ENCODE measurements at regions not wholly inside any gene's neighbourhood (a gene's known extent, or its start where the extent isn't known, plus 50 kb on each side); places are given as distances from the start of the nearest gene placed in this dataset.
"Not testable (repeated sequence)": the region's sequence is repeated elsewhere in the genome, so short reads cannot be mapped to it uniquely, and the experiment has no call there.

DNA sequence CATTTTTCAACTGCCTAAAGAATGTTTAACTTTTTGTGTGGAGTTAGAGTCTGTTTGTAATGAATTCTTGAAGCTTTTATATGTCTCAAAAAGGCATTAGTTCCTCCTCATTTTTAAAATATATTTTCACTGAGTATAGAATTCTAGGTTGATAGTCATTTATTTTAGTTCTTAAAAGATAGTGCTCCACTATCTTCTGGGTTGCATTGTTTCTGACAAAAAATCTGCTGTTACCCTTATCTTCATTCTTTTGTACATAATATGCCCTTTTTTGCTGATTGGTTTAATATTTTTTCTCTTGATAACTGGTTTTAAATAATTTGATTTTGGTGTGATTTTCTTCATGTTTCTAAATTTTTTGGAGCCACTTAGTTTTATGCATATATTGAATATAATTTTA, 754.7 kb upstream of the GYPC start:
- no peak for DNase-seq

DNA sequence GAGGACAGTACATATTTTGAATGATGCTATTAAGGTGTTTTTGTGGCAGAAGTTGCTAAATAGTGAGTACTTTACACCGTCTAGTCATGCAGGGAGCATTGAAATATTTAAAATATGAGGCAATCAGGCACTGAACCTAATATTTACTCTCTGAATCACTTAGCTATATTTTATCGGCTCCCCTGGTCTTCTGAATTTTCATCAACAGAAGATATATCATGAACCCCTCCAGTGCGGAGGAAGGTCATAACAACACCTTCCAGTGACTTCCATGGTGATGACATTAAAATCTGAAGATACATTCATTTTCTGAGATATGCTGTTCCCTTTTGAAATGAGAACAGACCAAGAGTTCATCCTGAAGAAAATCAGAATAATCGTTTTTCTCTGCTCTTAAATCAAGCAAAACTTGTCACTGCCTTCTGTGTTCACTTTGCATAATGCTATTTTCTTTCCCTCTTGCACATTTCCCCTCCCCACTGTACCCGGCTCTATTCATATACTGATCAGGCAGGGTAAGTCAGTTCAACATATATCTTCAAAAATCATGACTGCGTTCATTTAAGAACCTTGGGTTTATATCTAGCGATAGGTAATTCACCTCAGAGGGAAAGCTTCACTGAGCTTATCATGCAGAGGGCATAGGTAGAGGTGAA, 729.9 kb upstream of the GYPC start:
- no peak for DNase-seq

DNA sequence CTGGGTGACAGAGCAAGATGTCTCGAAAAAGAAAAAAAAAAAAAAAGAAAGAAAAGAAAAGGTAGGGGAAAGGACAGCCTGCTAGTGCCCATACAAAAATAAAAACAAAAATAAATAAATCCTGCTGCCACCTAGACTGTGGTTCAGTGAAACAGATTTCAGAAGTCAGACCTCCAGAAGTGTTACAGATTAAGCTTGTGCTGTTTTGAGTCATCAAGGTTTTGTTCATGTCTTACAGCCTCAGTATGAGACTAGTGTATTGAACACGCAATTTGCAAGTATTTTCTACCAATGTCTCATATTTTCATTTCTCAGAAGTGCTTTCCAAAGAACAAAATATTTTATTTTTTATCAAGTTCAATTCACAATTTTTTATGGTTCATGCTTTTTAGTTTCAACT, 720.4 kb upstream of the GYPC start:
- no peak for DNase-seq

DNA sequence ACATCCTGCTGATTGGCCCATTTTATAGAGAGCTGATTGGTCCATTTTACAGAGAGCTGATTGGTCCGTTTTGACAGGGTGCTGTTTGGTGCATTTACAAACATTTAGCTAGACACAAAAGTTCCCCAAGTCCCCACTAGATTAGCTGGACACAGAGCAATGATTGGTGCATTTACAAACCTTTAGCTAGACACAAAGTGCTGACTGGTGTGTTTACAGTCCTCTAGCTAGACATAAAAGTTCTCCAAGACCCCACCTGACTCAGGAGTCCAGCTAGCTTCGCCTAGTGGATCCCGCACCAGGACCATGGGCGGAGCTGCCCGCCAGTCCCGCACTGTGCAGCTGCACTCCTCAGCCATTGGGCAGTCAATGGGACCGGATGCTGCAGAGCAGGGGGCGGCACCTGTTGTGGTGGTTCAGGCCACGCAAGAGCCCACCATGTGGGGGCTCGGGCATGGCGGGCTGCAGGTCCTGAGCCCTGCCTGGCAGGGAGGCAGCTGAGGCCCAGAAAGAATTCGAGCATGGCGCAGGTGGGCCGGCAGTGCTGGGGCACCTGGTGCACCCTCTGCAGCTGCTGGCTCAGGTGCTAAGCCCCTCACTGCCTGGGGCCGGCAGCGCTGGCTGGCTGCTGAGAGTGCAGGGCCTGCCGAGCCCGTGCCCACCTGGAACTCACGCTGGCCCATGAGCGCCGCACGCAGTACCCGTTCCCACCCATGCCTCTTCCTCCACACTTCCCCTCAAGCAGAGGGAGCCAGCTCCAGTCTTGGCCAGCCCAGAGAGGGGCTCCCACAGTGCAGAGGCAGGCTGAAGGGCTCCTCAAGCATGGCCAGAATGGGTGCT, 713.2 kb upstream of the GYPC start:
- DNase-seq = no peak

DNA sequence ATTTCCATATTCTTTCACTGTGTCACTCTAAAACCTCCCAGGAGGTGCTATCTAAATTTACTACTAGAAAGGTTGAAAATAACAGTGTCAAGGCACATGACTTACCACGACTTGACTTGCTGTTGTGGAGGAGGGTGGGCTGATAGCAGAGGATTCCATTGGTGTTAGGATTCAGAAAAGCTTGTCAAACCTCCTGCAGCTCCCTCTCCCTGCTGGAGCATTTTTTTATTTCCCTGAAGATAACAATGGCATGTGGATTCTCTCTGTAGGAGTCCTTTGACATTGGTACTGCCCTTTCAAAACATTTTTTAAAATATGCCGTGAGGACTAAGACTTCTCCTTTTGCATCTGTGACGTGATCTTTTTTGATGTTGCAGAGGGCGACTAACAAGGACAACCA, 696.9 kb upstream of the GYPC start:
- no peak for DNase-seq

DNA sequence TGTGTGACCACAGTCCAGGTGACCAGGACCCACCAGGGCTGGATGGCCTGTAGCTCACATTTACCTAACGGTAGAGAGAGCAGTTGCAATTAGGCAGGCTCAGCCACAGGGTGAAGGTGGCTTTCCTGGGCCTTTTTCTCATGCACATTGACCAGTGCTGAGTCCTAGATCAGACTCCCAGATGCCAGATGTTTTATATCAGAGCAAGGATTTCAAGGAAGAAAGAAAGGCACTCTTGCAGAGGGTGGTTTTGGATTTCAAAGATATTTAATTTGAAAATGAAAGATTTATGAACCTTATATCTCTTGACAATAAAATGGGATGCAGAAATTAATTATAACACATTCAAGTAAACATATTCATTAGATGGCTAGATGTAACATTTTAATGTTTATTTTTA, 694.2 kb upstream of the GYPC start:
- no peak for DNase-seq

DNA sequence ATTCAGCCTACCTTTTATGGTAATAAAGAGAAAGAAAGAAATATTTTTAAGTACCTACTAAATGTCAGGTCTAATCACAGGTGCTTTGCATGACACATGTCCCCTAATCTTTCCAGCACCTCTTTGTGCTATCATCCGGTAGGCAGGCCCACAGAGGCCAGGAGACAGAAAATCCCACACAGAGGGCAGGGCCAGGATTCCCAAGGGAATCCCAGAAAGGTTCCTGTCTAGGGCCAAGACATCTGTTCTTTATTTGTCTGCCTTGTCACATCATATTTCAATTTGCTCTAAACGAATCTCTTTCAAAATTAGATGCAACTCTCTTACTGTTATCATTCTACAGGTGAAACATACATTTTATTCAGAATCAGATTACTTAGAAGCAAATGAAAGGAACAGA, 676.1 kb upstream of the GYPC start:
- DNase-seq = no peak

DNA sequence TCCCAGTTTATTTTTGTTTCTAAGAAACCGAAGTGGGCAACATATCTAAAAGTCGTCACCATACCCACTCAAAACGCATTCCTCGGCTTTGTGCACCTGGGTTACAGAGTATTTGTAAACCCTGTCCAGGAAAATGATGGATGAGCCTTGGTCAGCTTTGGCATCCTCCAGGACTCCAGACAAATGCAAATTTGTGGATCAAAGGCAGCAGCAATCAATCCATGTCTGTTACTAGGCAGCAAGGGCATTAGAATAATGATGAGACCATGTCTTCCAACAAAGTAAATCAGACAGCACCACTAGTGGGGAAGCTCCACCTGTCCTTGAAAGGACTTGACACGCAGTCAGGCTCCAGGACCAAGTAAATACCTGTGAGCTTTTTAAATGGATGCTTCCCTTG, 672.6 kb upstream of the GYPC start:
- DNase-seq = no peak

DNA sequence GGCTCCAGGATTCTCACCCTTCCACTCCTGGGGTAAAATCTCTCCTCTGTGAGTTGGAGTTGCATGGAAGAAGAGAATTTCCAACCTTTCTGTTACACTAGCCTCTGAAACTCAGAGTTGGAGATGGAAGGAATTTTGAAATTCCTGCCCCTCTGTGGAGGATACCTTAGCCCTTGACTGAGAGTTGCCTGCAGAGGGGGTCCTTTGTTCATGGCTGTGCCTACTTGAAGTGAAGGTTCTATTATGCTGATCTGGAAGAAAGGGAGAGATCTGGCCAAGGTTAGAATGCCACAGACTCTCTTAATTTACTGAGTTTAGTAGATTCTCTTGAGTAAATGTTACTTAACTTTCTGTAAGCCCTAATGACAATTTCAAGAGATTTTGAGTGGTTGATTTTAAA, 626.6 kb upstream of the GYPC start:
- DNase-seq = no peak

DNA sequence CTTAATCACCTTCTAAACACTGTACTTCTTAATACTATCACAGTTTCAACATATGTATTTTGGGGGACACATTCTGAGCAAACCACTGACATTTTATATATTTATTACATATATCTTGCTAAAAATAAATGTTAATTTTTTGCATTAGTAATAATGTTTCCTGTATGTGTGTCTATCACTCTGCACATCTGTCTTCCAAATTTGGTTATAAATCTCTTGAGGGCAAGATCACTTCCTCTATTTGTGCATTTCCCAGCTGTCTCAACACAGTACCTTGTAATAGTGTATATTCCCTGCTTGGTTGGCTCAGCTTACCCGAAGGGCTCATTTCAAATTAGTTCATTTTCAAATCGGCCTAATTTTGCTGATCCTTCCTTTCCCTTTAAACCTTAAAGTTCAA, 617.1 kb upstream of the GYPC start:
- no peak for DNase-seq

DNA sequence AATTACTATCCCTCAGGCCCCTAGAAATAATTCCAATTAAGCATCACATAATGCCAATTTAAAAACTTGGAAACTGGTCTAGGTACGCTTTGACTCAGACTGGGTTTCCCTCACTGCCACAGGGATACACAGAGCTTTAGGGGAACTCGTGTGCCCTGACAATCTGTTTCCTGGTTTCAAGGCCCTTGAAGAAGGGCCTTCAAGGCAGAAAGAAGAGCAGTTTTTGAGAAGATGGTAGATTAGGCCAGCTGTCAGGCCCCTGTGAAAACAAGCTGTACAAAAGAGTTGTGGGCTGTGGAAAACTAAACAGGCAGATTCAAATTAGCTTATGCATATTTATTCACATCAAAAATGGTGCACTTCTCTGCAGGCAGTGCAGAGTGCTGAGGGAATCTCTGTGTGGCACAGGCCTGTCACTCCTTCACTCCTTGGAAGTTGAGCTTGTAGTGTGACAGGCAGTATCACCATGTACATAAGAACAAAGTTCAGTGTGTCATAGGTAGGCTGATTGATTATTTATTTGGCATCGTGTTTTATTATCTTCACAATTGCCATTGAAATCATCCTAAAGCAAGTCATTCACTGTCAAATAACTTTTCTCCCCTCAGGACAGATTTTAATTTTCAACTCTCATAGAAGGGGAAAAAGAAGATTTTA, 614.4 kb upstream of the GYPC start:
- no peak for DNase-seq

DNA sequence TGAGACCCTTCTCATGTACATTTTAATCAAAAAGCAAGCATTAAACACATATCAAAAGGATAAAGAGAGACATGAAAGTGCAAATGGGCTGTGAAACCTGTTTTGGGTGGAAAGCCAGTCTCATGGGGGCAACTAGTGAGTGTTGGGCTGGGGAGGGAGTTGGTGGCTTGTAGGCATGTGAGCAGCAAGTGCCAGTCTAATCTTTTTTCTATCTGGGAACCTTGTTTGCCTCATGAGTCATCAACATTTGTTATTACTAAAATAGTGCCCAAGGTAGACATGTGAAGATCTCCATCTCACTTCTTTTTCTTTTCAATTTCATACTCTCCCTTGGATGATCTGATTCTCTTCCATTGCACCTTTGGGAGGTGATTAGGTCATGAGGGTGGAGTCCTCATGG, 613.9 kb upstream of the GYPC start:
- no peak for DNase-seq

DNA sequence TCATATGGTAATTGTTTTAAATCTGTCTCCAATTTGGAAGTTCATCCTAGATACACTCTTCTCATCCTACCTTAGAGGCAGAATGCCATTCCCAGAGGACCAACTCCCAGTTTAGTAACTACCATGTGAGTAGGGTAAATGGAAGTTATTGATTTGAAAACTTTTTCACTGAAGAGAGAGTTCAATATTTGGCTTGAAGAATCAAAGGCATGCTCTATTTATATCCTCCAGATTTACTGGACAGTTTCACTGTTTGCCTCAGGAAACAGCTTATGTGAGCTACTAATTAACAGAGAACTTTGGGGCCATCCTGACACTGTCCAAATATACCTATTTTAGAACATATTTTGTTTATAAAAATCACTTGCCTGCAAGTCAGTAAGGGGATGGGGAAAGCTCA, 607.2 kb upstream of the GYPC start:
- no peak for DNase-seq

DNA sequence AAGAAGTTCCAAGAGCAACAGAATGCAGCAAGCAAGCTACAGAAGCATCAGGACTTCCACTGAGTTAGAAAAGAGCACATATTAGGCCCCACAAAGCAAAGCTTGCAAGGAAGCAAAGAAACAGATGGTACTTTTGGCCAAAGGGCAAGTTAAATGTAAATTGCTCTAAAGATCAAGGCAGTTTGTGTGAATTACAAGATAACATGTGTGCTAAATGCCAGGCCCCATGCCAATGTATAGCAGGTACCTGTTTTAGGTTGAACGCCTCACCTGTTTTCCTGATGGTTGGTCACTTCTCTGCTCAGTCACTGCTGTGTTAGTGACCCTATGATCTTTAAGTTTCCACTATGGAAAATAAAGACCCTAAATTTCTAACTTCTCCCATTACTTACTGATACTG, 606.5 kb upstream of the GYPC start:
- no peak for DNase-seq

DNA sequence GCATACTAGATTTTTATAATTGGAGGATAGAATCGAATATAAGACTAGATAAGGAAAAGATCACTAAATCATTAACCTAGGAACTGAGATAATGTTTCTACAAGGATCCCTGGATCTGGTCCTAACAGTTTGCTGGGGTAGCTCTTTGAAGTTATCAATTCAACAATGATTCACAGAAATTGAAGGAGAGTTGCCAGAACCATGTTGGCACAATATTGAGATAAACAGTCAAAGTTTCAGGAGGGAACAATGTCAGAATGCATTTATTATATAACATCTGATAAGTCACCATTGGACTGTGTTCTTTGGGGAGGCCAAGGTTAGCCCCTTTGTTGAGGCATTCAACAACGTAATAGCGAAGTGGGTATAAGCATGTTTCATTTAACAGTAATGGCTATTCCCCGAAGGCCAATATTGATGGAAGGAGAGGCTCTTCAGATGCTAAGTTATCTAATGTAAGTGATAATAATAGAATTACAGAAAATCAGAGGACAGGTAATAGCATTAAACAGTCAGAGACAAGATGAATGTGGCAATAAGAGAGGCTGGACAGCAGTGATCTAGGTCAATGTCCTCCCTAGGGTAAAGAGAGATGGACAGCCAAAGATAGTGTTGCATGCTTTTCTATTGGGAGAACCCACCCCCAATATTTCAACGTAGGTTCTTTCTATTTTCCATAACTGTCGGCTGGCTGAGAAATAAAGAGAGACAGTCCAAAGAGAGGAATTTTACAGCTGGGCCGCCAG, 604.8 kb upstream of the GYPC start:
- no peak for DNase-seq

DNA sequence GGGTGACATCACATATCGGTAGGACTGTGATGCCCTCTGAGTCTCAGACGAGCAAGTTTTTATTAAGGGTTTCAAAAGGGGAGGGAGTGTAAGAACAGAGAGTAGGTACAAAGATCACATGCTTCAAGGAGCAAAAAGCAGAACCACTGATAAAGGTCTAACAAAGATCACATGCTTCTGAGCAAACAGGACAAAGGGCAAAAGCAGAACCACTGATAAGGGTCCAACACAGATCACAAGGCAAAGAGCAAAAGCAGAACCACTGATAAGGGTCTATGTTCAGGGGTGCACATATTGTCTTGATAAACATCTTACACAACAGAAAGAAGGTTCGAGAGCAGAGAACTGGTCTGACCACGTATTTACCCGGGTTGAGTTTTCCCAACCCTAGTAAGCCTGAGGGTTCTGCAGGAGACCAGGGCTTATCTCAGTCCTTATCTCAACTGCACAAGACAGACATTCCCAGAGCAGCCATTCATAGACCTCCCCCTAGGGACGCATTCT, 604.2 kb upstream of the GYPC start:
- not testable (repeated sequence) for DNase-seq

DNA sequence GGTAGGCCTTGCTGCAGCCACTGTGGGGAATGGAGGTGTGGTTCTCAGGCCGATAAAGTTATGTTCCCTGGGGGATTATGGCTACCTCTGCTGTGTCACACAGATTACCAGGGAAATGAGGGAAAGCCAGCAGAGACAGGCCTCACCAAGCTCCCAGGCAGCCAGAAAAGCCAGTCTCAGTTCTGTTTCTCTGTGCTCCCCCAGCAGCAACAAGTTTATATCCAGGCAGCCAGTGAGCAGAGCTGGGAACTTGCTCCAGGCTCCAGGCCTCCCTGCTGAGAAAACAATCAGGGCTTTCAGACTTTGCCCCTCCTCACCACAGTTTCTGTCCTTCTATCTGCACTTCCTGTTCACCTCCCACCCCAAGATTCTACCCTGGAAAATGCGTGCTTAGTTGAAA, 596.6 kb upstream of the GYPC start:
- DNase-seq = no peak

DNA sequence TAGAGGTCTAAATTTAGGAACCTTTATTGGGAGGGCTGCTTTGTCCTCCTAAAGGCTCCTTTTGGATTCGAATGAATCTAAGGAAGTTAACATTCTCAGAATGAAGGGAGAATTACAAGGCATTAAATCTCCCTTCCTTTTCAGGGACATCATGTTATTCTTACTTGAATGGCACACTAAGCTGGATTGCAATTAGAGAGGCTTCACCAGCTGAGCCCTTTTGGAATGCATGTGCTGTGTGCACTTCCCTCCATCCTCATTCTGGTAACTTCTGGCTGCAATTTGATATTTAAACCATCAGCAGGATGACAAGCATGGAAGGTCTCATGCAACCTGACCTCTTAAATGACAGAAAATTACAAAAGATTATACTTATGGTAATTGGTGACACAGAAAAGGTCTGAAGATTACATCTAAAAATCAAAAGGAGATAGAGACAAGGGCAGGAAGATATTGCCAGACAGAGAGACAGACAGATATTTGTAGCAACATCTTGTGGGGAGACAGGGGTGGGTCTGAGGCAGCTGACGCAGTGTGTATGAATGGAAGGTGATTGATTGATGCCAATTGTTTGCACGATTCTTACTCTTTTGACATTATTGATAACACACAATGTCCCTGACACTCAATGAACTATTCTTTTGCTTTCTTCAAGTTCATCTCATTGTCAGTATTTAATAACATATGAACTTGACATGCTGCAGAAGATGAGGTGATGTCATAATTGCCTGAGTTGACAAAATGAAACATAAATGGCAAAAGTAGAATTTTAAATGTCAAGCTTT, 570.8 kb upstream of the GYPC start:
- DNase-seq = no peak

DNA sequence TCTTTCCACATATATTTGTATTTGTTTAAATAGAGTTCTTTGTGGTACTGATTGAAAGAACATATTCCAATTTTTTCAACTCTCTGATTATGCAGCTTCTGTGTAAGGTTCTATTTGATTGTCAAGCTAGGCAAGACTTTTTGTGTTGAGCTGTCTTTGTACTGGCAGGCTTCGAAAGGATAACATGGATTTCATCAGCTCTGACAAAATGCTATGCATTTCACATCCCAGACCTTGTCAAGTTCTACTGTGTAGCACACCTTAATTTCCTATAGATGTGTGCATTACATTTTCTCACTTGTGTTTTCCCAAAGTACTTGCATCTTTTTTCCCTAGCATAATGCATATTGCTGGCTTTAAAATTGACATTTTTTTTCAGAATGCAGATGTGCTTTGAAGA, 555.0 kb upstream of the GYPC start:
- no peak for DNase-seq

DNA sequence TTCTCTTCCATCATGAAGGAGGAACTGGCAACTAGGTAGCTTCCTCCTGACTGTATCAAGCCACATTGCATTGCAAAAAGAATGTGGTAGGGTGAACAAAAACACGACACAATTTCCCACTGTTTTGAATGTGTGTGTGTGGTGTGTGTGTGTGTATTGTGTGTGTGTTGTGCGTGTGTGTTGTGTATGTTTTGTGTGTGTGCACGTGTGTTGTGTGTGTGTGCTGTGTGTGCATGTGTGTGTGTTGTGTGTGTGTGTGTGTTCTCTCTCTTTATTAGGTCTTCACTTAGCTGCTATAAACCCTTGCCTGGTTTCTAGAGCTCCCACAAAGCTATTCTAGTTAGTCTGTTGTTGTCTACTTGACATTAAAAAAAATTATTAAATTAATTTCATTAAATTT, 550.0 kb upstream of the GYPC start:
- DNase-seq = no peak

DNA sequence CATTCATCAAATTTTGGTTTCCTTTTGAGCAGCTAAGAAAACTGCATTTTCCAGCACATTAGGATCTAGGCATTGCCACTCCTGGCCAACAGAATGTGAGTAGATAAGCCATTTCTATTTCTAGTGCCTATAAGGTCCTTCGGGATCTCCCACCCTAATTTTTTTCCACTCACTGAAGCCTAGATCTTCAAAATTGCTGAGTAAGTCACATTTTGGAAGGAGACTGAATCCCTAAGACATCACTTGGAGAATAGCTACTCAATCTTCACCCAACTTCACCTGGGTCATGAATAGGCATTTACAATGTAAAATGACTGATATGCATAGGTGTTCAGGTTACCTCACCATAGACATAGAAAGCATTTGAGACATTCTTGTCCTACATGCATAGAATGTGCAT, 548.1 kb upstream of the GYPC start:
- no peak for DNase-seq

DNA sequence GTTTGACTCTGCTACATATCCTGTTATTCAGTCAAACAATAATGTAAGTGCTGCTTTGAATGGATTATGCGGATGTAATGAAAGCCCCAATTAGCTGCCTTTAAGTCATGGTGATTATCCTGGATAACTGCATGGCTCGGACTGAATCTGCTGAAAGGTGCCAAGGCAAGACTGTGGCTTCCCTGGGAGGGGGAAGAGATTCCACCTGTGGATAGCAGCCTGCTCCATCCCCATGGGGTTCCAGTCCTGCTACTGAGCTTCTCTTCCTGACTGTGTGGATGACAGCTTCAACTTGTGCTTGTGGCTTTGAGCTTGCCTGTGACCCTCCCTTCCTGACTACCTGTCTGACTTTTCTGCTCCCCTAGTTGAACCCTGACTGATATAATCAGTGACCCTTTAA, 540.0 kb upstream of the GYPC start:
- DNase-seq = no peak

DNA sequence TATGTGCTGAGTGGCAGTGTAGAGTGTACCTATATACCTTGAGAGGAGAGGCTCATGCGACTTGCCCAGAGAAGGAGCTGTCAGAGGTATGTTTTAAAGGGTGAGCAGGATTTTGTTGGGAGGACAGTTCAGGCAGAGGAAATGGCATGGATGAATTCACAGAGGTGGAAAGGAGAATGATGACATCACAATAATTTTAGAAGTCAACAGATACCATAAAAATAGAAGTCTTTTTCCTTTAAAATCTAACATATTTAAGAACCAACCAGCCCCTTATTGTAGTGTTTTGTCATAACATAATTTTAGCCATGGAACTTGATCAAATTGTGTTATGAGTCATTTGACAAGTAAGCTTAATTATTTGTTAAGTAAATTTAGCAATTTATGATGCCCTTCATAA, 538.1 kb upstream of the GYPC start:
- no peak for DNase-seq

All from activated CD4-positive, alpha-beta T cell treated with anti-CD3 and anti-CD28 coated beads for 48 hours (primary cell).